ENCODE measurements at regions not wholly inside any gene's neighbourhood (a gene's known extent, or its start where the extent isn't known, plus 50 kb on each side); places are given as distances from the start of the nearest gene placed in this dataset.
A peak's percentile ranks its signal among the peaks of the same experiment; 100 is the strongest.

DNA sequence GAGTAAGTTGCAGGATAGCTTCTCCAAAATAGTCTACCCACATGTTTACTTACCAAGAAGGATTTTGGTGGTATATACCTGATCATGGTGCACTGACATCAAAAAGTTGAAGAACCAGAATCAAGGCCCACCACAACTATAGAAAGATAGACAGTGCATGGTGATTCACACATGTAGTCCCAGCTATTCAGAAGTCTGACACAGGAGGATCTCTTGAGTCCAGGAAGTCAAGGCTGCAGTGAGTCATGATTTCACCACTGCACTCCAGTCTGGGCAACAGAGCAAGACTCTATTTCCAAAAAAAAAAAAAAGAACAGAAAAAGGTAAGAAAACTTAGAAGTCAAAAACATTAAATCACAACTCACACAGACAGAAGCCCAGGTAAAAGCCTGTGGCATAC lies 422.2 kb upstream of the FOXG1 start:
- TF ChIP-seq EZH2 (IDR thresholded peaks at IDR 0.05; ENCODE audit: insufficient read depth, low read length) = no peak
- TF ChIP-seq, protein P1, sequence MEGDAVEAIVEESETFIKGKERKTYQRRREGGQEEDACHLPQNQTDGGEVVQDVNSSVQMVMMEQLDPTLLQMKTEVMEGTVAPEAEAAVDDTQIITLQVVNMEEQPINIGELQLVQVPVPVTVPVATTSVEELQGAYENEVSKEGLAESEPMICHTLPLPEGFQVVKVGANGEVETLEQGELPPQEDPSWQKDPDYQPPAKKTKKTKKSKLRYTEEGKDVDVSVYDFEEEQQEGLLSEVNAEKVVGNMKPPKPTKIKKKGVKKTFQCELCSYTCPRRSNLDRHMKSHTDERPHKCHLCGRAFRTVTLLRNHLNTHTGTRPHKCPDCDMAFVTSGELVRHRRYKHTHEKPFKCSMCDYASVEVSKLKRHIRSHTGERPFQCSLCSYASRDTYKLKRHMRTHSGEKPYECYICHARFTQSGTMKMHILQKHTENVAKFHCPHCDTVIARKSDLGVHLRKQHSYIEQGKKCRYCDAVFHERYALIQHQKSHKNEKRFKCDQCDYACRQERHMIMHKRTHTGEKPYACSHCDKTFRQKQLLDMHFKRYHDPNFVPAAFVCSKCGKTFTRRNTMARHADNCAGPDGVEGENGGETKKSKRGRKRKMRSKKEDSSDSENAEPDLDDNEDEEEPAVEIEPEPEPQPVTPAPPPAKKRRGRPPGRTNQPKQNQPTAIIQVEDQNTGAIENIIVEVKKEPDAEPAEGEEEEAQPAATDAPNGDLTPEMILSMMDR (IDR thresholded peaks at IDR 0.05; ENCODE audit: insufficient read depth, low read depth, low read length) = no peak
- H3K4me3 ChIP-seq (ENCODE audit: insufficient read depth, low read depth, low read length) = no peak overlapping the region
- no peaks in the 10 kb centered on the region for H3K36me3 ChIP-seq (ENCODE audit: insufficient read depth, low read length)
- no peaks in the 10 kb centered on the region for H3K27me3 ChIP-seq (ENCODE audit: insufficient read depth, low read length)
- FAIRE-seq (no peak), DNase-seq (ENCODE audit: low read depth) (peak; percentile 19)
- no peaks in the 10 kb centered on the region for H4K20me1 ChIP-seq (ENCODE audit: insufficient read depth, low read length)
- no peaks in the 10 kb centered on the region for H3K79me2 ChIP-seq (ENCODE audit: insufficient read depth, low read length)
- Mint-ChIP-seq H3K27me3 (ENCODE audit: low read depth, unreplicated experiment) (no peaks in the 10 kb centered on the region), H3K9me3 (ENCODE audit: unreplicated experiment) (peaks cover 1% of the 10 kb centered on the region), H3K27ac (ENCODE audit: unreplicated experiment) (no peak overlapping the region), H3K4me3 (ENCODE audit: unreplicated experiment) (no peak overlapping the region), H3K4me1 (ENCODE audit: low read depth, unreplicated experiment) (peaks cover 4% of the 10 kb centered on the region), H3K36me3 (ENCODE audit: low read depth, unreplicated experiment) (no peaks in the 10 kb centered on the region)
- H3K27ac ChIP-seq (ENCODE audit: low read depth, low read length) = no peak overlapping the region
- no peak overlapping the region for H2AFZ ChIP-seq (ENCODE audit: low read depth, low read length)
- H3K4me1 ChIP-seq (ENCODE audit: insufficient read depth, low read length) = no peaks in the 10 kb centered on the region
- no peaks in the 10 kb centered on the region for H3K9me3 ChIP-seq (ENCODE audit: insufficient read depth, low read depth, low read length)
- no peak overlapping the region for H3K4me2 ChIP-seq (ENCODE audit: low read length)
- no peak overlapping the region for H3K9ac ChIP-seq (ENCODE audit: low read length)

DNA sequence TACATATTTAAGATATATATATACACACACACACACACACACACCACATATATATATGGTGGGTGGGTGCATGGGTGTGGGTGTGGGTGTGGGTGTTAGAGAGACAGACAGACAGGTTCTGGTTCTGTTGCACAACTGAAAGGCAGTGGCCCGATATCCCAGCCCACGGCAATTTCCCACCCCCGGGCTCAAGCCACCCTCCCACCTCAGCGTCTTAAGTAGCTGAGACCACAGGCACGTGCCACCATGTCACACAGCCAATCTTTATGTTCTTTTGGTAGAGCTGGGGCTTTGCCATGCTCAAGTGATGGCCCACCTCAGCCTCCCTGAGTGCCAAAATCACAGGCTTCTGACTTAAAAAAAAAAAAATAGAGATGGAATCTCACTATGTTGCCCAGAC lies 417.8 kb upstream of the FOXG1 start:
- Mint-ChIP-seq H3K4me3 (ENCODE audit: unreplicated experiment) (no peak overlapping the region), H3K27ac (ENCODE audit: unreplicated experiment) (no peak overlapping the region), H3K9me3 (ENCODE audit: unreplicated experiment) (peaks cover 1% of the 10 kb centered on the region), H3K4me1 (ENCODE audit: low read depth, unreplicated experiment) (peaks cover 4% of the 10 kb centered on the region), H3K27me3 (ENCODE audit: low read depth, unreplicated experiment) (no peaks in the 10 kb centered on the region), H3K36me3 (ENCODE audit: low read depth, unreplicated experiment) (no peaks in the 10 kb centered on the region)
- Histone ChIP-seq H3K79me2 (ENCODE audit: insufficient read depth, low read length) (no peaks in the 10 kb centered on the region), H3K27me3 (ENCODE audit: insufficient read depth, low read length) (no peaks in the 10 kb centered on the region), H3K4me1 (ENCODE audit: insufficient read depth, low read length) (no peaks in the 10 kb centered on the region), H3K4me3 (ENCODE audit: insufficient read depth, low read depth, low read length) (no peak overlapping the region), H3K9me3 (ENCODE audit: insufficient read depth, low read depth, low read length) (no peaks in the 10 kb centered on the region), H3K4me2 (ENCODE audit: low read length) (no peak overlapping the region), H4K20me1 (ENCODE audit: insufficient read depth, low read length) (no peaks in the 10 kb centered on the region), H2AFZ (ENCODE audit: low read depth, low read length) (no peak overlapping the region), H3K9ac (ENCODE audit: low read length) (no peak overlapping the region), H3K27ac (ENCODE audit: low read depth, low read length) (no peak overlapping the region), H3K36me3 (ENCODE audit: insufficient read depth, low read length) (no peaks in the 10 kb centered on the region)
- no peak for TF ChIP-seq EZH2 (IDR thresholded peaks at IDR 0.05; ENCODE audit: insufficient read depth, low read length)
- TF ChIP-seq, protein P1 (IDR thresholded peaks at IDR 0.05; ENCODE audit: insufficient read depth, low read depth, low read length) = no peak
- DNase-seq (ENCODE audit: low read depth) (no peak), FAIRE-seq (no peak)

DNA sequence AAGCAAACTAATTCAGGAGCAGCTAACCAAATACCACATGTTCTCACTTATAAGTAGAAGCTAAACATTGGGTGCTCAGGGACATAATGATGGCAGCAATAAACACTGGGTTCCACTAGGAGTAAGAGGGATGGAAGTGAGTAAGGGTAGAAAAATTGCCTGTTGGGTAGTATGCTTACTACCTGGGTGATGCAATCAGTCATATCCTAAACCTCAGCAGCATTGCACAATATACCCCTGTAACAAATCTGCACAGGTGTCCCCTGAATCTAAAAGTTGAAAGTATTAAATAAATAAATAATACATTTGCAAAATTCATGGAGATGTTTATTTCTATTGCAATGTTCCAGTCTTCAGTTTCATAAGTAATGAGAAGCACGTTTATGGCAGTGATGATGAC lies 409.8 kb upstream of the FOXG1 start:
- no peak overlapping the region for H3K27ac ChIP-seq (ENCODE audit: low read depth, low read length)
- no peaks in the 10 kb centered on the region for H3K27me3 Mint-ChIP-seq (ENCODE audit: low read depth, unreplicated experiment)
- H3K27me3 ChIP-seq (ENCODE audit: insufficient read depth, low read length) = no peaks in the 10 kb centered on the region
- no peak overlapping the region for H3K9ac ChIP-seq (ENCODE audit: low read length)
- H3K79me2 ChIP-seq (ENCODE audit: insufficient read depth, low read length) = no peaks in the 10 kb centered on the region
- H3K4me2 ChIP-seq (ENCODE audit: low read length) = no peak overlapping the region
- H3K36me3 Mint-ChIP-seq (ENCODE audit: low read depth, unreplicated experiment) = no peaks in the 10 kb centered on the region
- no peak overlapping the region for H3K4me3 ChIP-seq (ENCODE audit: insufficient read depth, low read depth, low read length)
- H4K20me1 ChIP-seq (ENCODE audit: insufficient read depth, low read length) = no peaks in the 10 kb centered on the region
- no peak overlapping the region for H3K27ac Mint-ChIP-seq (ENCODE audit: unreplicated experiment)
- no peaks in the 10 kb centered on the region for H3K4me1 ChIP-seq (ENCODE audit: insufficient read depth, low read length)
- DNase-seq (ENCODE audit: low read depth) (no peak), FAIRE-seq (no peak)
- no peaks in the 10 kb centered on the region for H3K4me1 Mint-ChIP-seq (ENCODE audit: low read depth, unreplicated experiment)
- no peak overlapping the region for H2AFZ ChIP-seq (ENCODE audit: low read depth, low read length)
- H3K9me3 Mint-ChIP-seq (ENCODE audit: unreplicated experiment) = peaks cover 7% of the 10 kb centered on the region
- no peak overlapping the region for H3K4me3 Mint-ChIP-seq (ENCODE audit: unreplicated experiment)
- no peak for TF ChIP-seq EZH2 (IDR thresholded peaks at IDR 0.05; ENCODE audit: insufficient read depth, low read length)
- H3K36me3 ChIP-seq (ENCODE audit: insufficient read depth, low read length) = no peaks in the 10 kb centered on the region
- H3K9me3 ChIP-seq (ENCODE audit: insufficient read depth, low read depth, low read length) = no peaks in the 10 kb centered on the region
